NCI-H748 (cell line): ENCODE measurements at regions not wholly inside any gene's neighbourhood (a gene's known extent, or its start where the extent isn't known, plus 50 kb on each side); places are given as distances from the start of the nearest gene placed in this dataset.
"Not testable (repeated sequence)": the region's sequence is repeated elsewhere in the genome, so short reads cannot be mapped to it uniquely, and the experiment has no call there.

ENCODE experiments used
- DNase-seq: peaks from one replicate; lab custom pipeline; 2025; ENCODE audit not compliant: unreplicated experiment; lab: John Stamatoyannopoulos, UW

DNA sequence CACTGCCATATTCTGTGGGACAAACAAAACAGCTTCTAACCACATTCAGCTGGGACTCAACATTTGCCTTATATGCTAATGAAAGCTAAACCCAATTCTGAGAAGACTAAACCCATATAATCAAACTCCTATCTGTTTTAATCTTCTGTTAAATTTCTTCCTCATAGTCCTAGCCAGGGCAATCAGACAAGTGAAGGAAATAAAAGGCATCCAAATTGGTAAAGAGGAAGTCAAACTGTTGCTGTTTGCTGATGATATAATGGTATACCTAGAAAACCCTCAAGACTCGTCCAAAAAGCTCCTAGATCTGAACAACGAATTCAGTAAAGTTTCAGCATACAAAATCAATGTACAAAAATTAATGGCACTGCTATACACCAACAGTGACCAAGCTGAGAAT, 157.1 kb downstream of the PHLDA1 start:
- no peak for DNase-seq

DNA sequence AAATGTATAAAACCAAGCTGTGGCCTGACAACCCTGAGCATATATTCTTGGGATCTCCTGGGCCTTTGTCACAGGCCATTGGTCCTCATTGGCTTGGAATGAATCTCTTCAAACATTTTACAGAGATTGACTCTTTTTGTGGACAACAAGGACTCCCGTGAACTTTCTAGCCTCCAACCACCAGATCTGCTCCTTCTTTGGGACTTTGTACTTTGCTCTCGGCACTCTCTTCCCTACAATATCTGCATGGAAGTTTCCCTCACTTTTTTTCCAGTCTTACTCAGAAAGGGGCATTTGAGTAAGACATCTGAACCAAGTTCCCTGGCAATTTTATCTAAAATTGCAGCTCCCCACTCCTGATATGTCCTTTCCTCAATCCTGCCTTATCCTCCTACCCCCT, 158.8 kb downstream of the PHLDA1 start:
- no peak for DNase-seq

DNA sequence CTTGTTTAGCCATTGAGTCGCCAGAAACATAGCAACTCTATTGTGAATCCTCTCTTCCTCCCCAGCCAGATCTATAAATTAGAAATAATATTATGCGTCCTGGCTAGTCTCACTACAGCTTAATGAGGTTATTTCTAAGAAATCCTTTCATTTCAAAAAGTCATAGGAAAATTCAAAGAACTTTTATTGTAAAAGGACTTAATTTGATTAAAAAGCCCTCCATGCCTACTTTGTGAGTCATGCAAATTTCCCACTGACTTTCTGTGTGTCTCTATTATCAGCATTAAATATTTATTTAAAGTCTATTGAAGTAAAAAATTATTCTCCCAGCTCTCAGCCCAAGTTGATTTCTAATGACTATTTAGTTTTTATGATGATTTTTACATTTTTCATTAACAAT, 160.7 kb downstream of the PHLDA1 start:
- DNase-seq, result no peak

DNA sequence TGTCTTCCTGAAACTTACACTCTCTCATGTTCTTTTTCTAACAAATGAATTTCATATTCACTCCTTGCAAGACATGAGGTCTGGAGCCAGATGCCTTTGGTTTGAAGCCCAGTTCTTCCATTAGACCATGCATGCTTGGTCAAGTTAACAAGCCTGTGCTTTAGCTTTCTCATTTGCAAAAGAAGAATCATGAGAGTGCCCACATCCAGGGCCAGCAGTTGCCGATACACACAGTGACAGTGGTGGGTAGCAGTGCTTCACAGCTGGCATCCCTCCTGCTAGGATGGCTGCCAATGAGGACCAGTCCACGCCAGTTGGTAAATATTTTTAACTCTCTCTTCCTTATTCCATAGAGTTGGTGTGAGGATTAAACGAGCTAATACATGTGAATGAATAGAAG, 163.1 kb downstream of the PHLDA1 start:
- no peak for DNase-seq

DNA sequence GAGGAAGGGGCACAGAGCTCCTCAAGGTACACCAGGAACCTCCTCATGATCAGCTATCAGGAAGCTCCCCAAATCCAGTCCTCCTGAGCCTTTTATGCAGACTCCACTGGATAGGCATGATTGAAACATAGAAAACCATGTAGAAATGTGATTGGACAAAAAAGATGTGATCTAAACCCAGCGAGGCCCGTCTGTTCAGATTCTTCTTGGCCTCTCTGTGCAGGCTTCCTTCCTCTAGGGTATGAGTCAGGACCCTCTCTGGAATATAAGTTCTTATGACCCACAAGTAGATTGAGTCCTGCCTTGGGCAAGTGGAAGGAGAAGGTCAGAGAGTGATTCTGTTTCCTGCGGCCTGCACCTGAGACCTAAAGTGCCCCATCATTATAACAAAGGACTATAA, 166.3 kb downstream of the PHLDA1 start:
- no peak for DNase-seq

DNA sequence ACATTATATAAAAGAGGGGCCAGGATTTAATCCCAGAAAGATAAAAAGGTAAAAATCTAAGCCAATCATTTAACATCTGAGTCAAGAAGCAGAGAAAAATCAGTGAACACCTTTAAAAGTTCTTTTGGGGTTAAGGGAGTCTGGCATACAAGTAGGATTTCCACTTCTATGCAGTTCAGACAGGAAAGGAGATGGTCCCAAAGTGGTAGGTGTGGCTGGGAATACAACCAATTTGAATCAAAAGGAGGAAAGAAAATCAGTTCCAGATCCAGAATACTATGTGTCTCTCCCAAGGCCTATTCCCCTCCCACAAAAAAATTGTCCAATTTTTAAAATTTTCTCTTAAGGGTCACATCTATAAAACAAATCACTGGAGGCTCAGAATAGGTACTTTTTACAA, 167.4 kb downstream of the PHLDA1 start:
- DNase-seq, result no peak

DNA sequence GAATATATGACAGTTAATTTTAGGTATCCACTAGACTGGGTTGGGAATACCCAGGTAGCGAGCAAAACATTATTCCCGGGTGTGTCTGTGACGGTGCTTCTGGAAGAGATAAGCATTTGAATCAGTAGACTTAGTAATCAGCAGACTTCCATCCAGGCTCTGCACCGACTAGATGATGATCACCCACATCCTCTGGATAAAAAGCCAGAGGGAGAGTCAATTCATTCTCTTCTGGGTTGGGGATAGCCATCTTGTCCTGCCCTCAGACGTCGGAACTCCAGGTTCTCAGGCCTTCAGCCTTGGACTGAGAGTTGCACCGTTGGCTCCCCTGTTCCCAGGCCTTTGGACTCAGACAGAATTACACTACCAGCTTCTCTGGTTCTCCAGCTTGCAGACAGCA, 168.0 kb downstream of the PHLDA1 start:
- DNase-seq, result no peak

DNA sequence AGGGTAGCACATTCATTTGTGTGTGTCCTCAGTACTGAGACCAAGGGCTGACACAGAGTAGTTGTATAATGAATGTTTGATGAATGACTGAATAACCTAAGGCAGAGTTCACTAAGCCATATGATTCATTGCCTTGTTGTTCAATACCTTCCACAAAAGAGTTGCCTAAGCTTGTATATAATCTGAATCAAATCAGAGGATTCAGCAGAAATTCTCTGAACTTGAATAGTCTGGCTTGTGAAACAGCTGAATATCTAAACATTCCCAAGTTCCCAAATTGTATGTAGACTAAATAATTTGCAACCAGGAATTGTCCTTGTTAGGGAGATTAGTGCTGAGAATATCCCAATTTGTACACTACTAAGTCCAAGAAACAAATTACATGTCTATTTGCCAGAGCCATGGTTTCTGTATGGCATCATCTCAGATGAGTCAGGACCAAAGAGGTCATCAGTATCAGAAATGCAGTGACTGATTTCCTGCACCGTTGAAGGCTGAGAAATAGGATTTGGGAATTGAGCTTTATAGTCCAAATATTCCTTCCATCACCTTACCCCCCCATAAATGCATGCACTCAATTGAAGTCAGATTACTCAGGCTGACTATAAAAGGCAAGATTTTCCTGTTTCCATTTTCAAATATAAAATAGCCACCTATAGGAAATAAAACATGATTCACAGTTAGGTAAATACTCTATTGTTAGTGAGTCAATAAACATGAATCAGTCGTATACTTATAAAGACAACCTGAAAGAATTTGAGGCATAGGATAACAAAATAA, 168.7 kb downstream of the PHLDA1 start:
- peak; percentile 41 for DNase-seq

DNA sequence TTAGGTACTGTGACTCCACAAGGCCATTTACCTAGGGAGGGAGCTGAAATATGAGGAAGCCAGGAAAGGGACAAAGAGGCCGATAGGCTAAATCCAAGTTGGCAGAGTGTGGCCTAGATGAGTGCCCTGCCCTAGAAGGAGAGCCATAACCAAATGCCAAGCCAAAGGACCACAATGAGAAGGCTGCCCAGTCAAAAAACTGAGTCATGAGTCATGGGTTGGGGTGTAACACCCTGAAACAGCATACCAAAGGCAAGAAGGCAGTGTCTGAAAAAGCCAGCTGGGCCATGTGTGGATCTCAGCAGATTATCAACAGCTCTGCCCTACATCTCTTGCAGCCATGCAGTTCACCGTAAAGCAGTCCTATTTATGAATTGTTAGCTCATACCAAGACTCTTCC, 171.7 kb downstream of the PHLDA1 start:
- DNase-seq, result no peak

DNA sequence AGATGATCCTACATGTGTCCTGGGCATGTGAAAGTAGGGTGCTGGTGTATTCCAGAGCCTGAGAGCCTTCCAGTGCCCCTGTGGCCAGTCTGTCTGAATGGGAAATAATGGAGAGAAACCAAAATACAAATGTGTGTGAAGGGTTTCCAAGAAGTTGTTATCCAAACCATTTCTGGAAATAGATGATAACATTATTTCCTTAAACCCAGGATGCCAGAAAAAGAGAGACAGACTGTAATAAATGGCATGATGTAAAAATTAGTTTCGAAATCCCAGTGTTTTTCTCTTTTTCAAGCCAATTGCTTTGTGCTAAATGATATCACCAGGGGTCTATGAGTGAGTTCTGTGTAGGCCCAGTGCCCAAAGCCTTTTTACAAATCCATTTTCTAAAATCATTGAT, 175.3 kb downstream of the PHLDA1 start:
- DNase-seq, result no peak

DNA sequence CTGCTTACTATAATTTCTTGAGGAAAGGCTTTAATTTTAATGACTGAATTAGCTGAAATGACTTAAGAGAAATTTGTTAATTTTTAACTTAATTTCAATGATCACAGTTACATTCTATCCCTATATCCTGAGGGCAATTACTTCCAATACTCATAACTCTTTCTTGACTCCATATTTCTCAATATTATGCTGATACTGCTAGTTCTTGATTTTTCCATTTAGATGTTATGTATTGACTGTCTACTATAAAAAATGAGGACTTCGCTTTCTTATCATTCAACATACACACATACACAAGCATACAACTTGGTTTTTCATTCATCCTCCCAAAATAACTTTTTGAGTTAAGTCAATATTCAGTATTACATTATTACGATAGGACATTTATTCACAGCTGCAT, 176.2 kb downstream of the PHLDA1 start:
- no peak for DNase-seq

DNA sequence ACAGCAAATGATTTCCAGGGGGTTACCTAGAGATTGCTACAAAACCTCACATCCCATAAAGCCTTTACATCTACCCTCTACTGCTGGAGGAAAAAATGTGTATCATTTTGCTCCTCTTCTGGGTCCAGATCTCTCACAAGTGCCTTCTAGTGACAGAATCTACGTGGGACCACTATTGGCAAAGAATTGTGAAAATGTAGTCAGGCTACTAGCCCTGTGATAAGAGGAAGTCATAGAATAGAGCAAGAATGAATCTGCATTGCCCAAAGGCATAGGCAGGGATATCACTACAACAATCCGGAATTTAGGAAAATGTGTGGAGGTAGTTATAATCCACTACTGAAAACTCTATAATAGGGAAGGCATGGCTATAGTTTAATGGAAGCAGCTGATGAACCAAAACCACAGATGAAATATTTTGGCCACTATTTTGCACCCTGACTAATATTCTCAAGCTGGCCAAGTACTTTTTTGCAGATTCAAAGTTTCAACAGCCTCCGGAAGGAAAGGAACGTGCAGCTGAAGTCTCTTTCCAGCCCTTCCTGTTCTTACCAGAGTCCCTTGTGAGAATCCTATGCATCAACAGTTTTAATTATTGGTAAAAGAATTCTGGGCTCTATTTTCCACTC, 176.8 kb downstream of the PHLDA1 start:
- no peak for DNase-seq

DNA sequence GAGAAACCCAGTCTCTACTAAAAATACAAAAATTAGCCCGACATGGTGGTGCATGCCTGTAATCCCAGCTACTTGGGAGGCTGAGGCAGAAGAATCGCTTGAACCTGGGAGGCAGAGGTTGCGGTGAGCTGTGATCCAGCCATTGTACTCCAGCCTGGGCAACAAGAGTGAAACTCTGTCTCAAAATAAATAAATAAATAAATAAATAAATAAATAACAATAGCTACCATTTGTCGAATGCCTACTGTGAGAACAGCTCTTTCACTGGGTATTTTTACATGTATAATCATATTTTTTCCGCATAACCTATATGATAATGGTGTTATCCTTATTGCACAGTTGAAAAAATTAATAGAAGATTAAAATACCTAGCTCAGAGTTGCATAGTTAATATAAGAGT, 177.4 kb downstream of the PHLDA1 start:
- DNase-seq, result not testable (repeated sequence)

DNA sequence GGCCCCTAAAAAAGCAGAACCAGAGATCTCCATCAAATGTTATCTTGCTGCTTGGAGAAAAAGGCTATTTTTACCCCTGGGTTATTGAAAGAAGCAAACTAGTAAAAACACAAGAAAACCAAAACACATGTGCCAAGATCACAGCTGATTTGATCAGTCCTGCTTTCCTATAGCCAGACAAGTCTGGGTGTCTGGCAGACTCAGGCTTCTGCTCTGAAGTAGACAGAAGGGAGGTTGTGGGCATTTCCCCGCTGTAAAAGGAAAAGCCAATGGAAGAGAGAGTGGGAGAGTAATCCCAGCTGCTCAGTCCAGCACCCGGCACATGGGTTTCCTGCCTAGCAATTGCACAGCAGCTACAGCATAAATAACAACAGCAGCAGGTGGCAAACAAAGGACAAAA, 177.9 kb downstream of the PHLDA1 start:
- peak; percentile 47 for DNase-seq

DNA sequence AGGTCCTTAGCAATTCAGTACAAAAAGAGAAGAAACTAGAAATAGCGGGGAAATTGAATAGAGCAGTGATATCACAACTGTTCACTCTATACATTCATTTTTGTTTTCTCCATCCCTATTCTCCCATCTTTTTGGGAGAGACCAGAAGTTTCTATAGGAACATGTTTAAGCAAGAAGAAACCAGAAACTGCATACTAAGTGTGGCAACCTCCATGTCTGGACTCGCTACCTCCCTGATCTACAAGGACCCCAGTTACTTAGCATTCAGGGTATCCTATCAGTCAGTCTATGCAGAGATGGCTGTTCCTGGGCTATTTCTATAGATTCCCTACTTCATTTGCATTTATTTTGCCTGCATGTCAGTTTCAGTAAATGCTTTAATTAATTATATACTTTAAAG, 178.6 kb downstream of the PHLDA1 start:
- DNase-seq, result no peak

DNA sequence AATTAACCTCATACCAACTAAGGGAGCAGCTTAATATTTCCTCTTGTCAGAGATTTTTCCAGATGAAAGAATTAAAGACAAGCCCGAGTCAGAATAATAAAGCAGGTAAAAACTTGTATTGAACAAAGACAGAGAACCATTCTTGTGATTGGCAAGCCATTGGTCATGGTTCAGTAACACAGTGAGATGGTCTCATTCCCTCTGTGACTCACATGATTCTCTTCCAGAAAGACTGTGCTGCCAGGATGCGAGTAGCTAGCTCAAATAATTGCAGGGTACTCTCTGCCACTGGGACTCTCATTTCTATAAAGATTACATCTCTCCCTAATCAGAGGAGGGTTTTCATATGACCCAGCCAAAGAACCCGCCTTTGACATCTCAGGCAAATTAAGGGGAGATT, 179.4 kb downstream of the PHLDA1 start:
- no peak for DNase-seq

DNA sequence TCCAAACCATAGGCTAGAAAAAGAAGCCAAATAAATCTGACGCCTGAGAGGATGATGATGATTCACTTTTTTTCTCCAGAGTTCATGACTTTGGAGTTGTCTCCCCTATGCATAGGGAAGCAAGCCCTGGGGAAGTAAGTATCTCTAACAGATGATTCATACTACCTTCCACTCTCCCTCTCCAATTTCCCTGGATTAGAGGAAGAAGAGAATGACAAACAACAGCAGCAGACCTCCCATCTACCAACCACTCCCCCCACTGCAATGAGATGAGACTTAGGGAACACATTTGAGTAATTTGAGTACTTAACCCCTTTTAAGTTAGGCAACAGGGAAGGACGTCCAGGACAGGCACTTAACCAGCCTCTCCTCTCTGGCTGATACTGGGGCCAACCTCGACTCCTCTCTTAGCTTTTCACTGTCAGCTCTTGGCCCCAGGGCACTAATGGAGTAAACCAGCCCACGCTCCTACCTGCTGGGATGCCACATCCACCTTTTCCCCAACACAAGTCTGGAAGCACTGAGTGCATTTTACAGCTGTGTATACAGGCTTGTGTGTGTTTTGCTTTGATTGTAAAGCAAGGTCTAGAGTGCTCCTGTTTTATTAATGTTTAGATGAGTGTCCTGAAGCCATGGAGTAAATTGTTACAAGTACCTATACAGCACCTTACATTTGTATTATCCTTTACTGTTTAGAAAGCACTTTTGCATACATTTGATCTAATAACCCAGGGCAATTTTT, 180.7 kb downstream of the PHLDA1 start:
- DNase-seq, result peak; percentile 79

DNA sequence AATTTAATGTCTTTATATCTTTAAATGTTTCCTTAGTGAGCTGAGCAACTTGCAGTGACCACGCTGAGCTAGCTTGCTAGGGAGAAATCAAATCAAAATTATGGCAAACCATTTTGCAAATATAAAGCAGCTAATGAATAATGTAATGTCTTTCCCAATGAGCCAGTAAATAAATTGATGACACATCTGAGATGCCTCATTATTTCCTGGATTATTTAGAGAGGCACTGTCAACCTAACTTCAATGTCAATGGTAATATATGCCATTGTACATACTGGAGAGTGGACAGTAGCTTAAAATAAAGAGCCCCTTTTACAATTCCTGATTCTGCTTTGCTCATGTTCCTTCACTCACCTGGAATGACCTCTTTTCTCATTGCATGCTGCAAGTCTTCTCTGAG, 182.6 kb downstream of the PHLDA1 start:
- no peak for DNase-seq

DNA sequence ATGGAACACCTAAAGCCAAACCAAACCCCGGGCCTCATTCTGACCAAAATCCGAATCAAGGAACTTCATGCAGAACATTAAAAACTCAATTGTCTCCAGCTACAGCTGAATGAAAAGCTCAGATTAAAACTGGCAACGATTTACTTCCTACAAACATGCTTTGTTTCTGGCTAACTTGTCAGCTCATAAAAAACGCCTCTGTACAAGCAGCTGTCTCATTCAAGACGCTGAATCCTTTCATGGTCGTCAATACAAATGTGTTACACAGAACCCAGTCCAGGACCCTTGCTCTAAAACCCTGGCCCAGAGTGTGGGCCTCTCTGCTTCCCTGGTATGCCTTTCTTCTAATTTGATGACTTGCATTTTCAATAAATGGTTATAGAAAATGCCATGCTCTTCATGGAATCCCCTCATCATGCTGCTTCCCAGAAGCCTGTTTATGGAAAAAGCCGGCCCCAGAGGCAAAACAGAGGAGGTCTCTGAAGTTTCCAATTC, 183.1 kb downstream of the PHLDA1 start:
- no peak for DNase-seq

DNA sequence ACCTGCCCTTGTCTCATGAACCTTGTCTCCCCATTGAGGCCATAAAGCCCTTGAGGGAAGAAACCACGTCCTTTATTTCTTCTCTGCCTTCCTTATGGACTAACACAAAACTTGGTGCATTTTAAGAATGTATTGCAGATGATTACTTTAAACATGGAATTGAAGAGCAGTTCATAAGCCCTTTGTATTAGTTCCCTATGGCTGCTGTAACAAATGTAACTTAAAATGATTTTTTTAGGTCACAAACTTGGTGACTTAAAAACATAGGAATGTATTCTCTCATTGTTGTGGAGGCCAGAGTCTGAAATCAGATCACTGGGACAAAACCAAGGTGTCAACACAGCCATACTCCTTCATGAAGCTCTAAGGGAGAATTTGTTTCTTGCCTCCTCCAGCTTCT, 185.5 kb downstream of the PHLDA1 start:
- no peak for DNase-seq

DNA sequence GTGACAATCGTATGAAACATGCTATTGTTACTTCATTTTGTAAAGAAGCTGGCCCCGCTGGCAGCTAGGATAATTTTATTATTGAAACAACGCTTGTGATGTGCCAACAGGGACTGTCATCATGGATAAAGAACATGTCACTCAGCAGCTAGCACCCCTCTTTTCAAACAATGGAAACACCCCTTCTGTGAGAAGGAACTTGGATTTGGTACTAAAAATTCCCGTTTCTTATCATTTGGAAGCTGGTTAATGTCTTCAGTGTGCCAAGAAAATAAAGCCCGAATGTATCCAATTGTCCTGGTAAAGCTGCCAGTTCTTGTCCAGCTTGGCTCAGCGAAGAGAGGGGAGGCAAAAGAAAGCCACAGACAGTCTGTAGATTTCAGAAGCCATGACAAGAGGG, 186.6 kb downstream of the PHLDA1 start:
- no peak for DNase-seq
